Brain pericyte (primary cell): ENCODE measurements at regions not wholly inside any gene's neighbourhood (a gene's known extent, or its start where the extent isn't known, plus 50 kb on each side); places are given as distances from the start of the nearest gene placed in this dataset.
A peak's percentile ranks its signal among the peaks of the same experiment; 100 is the strongest.

ENCODE experiments used
- DNase-seq: peaks from one replicate; pipeline ENCODE4 v3.0.0-alpha.2; 2012; ENCODE audit warnings: low read depth, low spot score

DNA sequence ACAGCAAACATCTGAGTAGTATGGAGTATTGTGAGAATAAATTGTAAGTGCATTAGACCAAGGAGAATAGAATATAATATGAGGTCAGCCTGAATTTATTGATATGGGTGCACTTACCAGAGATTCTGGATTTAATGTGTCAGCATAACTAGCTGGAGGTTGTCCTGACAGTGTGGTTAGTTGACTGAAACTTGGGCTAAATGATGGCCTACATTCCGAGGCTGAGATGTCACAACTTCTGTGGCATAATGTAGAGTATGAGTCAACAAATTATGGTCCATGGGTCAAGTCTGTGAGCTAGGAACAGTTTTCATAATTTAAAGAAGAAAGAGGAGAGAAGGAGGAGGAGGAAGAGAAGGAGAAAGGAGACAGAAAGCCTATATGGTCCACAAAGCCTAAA is 127.6 kb downstream of the QPCT start:
- no peak for DNase-seq

DNA sequence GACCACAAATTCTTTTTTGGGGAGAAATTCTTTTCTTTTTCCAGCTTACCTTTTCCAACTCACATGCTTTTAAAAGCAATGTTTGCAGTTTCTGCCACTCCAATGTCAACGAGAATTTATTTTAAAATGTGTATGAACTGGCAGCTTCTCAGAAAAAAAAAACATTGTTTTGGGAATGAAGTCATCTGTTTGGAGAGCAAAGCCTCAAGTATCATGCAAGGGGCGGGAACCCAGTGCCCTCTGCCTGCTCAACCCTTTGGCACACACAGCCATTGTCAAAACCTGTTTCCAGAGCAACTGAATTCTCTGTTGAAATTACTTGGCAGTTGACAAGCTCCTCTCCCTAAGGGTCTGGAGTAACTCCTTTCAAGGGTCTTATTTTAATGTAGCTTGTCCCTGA is 128.5 kb downstream of the QPCT start:
- peak; percentile 64 for DNase-seq

GRCh38 chr2:37476411-37476810 is 132.0 kb downstream of the QPCT start:
- DNase-seq: no peak

DNA sequence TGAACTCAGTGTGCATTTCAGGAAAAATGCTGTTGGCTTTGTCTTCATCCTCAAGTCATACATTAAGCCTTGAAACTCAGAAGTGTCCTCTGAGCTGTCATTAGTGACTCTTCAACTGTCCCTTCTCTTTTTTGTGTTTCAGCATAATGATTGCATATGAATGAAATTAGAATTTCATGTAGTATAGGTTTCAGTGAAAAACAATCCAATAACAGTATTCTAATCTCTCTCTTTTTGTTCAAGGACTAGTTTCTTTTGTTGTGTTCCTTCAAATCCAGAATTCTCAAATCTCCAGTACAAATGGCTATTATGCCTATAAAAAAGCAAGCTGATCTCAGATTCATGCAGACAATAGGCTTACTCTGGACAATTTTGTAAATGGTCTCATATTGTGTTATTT is 133.5 kb downstream of the QPCT start:
- no peak for DNase-seq

- DNase-seq: no peak
Measured at GRCh38 chr2:37481244-37481643, 136.8 kb downstream of the QPCT start.

- no peak for DNase-seq
Measured at GRCh38 chr2:37489041-37489456, 144.6 kb downstream of the QPCT start.

DNA sequence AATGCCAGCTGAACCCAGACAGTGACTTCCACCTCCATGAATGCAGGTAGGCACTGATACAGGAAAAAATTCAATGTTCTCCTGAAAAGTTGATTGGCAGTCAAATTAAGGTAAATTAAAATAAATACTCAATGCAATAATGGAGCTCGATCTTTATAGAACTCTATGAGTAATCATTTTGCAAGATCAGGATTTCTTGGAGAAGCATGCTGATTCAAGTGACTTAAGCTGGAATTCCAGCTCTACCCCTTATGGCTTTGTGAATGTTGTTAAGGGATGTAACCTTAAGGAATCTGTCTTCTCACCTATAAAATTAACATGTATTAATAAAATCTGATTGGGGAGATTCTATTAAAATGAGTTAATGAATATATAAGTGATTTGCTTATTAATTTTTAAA is 145.1 kb downstream of the QPCT start:
- DNase-seq: no peak

DNA sequence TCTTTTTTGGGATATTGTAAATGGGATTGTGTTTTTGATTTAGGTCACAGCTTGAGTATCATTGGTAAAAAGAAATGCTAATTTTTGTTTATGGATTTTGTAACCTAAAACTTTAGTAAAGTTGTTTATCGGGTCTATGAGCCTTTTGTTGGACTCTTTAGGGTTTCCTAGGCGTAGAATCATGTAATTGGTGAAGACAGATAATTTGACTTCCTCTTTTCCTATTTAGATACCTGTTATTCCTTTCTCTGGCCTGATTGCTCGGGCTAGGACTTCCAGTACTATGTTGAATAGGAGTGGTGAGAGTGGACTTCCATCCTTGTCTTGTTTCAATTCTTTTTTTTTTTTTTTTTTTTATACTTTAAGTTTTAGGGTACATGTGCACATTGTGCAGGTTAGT is 149.0 kb downstream of the QPCT start:
- DNase-seq: no peak

DNA sequence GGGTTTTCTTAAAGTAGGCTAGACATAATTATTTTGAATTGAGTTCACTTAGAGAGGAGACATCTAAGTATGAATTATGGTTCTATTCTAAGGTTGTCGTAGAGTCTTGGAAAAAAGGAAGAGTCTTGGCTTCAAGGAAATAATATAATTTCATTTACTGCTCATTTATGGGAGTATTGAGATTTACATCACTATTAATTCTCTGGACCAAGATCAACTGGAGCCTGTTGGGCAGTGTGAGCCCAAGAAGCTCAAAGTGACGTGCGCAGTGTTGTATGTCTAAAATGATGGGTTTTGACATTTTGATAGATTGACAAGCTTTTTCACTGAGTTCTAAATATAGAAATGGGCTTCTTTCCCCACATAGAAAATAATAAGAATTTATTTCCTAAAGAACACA is 154.7 kb downstream of the QPCT start:
- no peak for DNase-seq

GRCh38 chr2:37500031-37500430 is 155.6 kb downstream of the QPCT start:
- no peak for DNase-seq

GRCh38 chr2:37501113-37501512 is 156.7 kb downstream of the QPCT start:
- no peak for DNase-seq

DNA sequence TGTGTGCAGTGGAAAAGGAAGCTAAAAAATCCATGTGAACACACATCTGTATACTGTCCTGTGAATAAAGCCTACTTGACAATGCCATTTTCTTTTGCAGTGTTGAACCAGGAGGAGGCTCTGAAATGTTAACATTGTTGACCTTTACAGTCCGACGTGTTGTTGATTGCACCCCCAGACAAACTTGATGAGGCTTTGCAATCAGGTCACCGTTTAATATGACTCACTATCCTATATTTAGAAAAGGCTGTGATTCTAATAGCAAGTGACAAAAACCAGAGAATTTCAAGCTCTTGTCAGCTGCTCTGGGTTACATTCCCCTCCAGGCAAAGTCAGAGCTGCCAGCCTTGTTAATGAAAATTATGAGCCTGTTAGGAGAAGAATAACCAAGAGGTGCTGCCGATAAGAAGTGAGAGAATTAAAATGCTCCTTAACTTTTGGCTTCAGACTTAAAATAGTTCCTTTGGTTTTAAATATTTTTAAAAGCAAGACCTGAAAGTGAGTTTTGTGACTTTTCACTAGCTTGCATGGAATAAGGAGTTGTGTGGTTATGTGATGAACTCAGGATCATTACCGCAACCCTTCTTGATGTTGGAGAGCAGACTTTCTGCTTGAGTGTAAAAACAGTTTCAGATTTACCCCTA is 162.1 kb downstream of the QPCT start:
- DNase-seq: no peak

DNA sequence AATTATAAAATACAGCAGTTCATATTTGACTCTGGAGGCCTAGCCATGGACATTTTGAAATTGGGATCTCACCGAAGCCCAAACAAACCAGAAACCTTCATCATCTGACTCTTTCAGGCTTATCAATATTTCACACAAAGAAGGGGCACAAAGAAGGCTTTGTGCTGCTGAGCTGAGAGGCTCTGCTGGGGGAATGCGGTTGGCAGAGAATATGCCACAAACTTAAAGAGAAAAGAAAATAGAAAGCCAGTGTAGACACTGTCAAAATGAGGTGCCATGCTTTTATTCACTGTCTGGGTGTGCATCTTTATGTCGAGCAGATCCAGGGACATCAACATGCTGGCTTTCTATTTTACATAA is 162.6 kb downstream of the QPCT start:
- no peak for DNase-seq

GRCh38 chr2:37507703-37508102 is 163.3 kb downstream of the QPCT start:
- DNase-seq: no peak

DNA sequence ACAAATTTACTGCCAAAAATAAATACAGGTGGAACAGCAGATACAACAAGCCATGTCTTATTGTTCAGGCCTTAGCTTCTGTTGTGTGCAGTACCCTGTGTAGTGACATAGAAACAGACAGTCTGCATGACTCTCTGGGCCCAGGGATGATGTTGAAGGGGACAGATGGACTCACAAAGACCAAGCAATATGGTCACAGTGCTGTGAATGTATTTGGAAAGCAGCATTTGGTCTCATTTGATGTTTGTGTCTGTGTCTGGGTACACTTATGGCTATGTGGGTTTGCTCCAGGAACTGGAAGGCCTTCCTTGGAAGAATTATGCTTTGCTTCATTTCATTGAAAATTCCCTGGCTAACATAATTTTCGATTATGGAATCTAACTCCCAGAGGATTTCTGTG is 158.5 kb downstream of the CDC42EP3 start:
- DNase-seq: no peak

- no peak for DNase-seq
Measured at GRCh38 chr2:37523814-37524362, 147.6 kb downstream of the CDC42EP3 start.

GRCh38 chr2:37526323-37526722 is 145.1 kb downstream of the CDC42EP3 start:
- DNase-seq: no peak

DNA sequence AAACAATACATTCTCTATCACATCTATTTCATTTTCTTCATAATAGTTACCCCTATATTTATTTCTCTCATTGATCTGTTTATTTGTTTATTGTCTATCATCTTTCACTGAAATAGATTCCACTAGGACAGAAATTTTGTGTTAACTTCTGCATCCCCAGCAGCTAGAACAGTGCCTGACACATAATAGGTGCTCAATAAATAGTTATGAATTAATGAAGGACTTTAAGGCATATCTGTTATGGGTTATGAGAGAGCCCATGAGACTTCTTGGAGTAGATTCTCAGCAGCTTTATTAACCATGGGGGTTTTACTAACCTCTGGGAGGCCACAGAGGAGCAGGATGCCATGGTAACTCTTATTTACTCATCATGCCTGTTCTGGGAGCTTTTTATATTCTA is 144.6 kb downstream of the CDC42EP3 start:
- no peak for DNase-seq

DNA sequence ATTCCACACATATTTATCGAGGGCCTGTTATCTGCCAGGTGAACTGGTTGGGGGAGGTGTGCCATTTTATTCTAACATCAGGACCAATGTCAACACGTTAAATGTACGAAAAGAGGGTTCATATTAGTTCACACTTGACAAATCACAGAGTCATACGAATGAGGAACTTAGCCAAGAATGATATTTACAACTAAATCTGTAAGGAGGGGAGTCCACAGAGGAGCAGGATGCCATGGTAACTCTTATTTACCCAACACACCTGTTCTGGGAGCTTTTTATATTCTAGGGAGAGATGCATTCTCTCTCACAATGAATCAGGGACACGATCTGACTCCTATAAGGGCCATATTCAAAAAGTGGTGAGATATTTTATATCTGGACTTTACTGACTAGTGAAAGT is 144.1 kb downstream of the CDC42EP3 start:
- DNase-seq: no peak

DNA sequence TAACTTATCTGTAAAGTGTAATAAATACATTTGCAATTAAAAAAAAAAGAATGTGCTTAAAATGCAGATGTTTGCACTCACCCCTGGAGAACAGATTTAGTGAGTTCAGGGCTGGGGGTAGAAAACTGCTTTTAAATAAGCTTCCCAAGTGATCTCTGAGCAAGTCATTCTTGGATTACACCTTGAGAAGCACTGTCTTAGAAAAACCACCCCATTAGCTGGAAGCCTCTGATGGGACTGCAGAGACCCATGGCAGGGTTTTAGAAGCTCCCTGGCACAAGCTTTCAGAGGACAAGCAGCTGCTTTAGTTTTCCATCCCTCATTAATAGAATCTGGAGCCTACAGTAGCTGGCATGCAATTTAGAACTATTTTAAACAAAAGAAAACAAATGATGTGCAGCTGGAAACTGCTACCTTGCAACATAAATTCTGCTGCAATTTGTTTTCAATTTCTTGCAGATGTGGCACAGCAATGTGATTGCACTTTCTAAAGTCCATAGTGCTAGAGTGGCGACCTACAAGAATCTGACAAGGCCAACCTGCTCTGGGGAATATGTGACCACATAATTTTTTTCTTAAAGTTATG is 141.5 kb downstream of the CDC42EP3 start:
- DNase-seq: no peak

DNA sequence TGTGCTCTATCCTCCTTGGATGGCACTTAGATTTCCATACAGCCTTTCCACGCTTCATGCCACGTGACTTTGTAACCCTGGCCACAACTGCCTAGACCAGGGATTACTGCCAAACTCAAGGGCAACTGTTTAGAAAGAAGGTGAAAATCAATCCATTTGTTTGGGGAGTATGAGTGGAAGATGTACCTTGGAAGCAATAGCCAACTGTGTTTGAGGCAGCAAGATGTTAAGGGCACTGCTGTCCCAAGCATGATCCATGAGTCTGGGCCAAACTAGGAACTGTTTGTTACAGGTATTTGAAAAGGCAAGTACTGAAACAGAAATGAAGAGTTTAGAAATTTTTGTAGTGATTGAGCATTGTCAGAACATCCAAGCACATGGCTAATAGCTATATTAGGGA is 138.9 kb downstream of the CDC42EP3 start:
- no peak for DNase-seq

- no peak for DNase-seq
Measured at GRCh38 chr2:37537316-37537715, 134.1 kb downstream of the CDC42EP3 start.

DNA sequence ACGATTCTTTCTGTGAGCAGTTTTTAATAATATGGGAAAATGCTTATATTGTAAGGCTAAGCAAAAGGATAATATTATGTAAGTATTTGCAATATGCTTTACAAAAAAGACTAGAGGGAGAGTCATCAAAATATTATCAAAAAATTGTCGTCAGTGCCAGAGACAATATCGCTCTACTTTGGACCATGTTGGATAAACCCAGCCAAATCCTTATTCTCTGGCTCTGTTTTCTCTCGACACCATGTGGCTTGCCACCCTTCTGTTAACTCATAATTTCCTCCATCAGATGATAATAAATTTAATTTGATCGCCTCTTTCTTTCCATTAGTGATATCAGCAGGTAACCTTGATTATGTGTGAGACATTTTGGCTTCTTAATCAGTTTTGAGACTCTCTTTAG is 129.9 kb downstream of the CDC42EP3 start:
- no peak for DNase-seq
